HepG2 (cell line): ENCODE measurements at regions not wholly inside any gene's neighbourhood (a gene's known extent, or its start where the extent isn't known, plus 50 kb on each side); places are given as distances from the start of the nearest gene placed in this dataset.

Source experiments
- ATAC-seq: fragments of 200-7000 bp; cut with Tn5 transposase; 3 replicates; pipeline ENCODE4 v1.9.1; 2020; ENCODE audit warnings: mild to moderate bottlenecking, moderate library complexity
- BruUV-seq: library from RNA; stranded (reverse); fragments of 400-500 nt; replicated peaks from 2 replicates; lab custom pipeline; 2021; lab: Mats Ljungman, UMichigan
- CTCF ChIA-PET: fragments of 300-600 bp; formaldehyde crosslinking; extraction: SDS; loops from one replicate; lab custom pipeline; 2021; ENCODE audit warnings: low total read pairs, inconsistent platforms, low intra/inter-chr PET ratio; lab: Yijun Ruan, JAX
- POLR2A ChIA-PET: fragments of 350-600 bp; sonication (Branson Sonifier 250); formaldehyde crosslinking; loops from one replicate; lab custom pipeline; 2020; ENCODE audit warnings: antibody characterized with exemption, inconsistent platforms; lab: Yijun Ruan, JAX
- DNase-seq: peaks from one replicate; pipeline ENCODE4 v3.0.0-alpha.2; 2015; ENCODE audit warnings: low spot score
- FAIRE-seq: peaks from 3 replicates; lab custom pipeline; 2011; peaks lifted over from hg19 to GRCh38; lab: Jason Lieb, UNC
- H2AFZ ChIP-seq: one replicate; pipeline ENCODE4 v1.6.1; 2011; ENCODE audit warnings: low read length, inconsistent platforms
- H3K27ac ChIP-seq: fragments of 300-600 bp; 3 replicates; pipeline ENCODE4 v1.8.0; 2011; ENCODE audit warnings: mixed run types, mild to moderate bottlenecking, mixed read lengths, low read length, inconsistent platforms; ENCODE audit not compliant: insufficient read depth; ENCODE audit errors: extremely low read length
- H3K27me3 ChIP-seq, 2 experiments: fragments of 200-600 bp in 1 of 2; 2 replicates in 1 of 2; 3 replicates in 1 of 2; pipeline versions ENCODE4 v1.6.0 to v1.8.0; 2011; ENCODE audit warnings: low read length in 2 of 2, mild to moderate bottlenecking in 2 of 2, moderate library complexity in 2 of 2, inconsistent platforms in 1 of 2; ENCODE audit not compliant: insufficient read depth in 2 of 2, control insufficient read depth in 1 of 2
- H3K36me3 ChIP-seq, 2 experiments: fragments of 200-600 bp in 1 of 2; replicated peaks in 1 of 2; 2 replicates in 1 of 2; 3 replicates in 1 of 2; pipeline versions ENCODE4 v1.5.1 to v1.8.0; 2011; ENCODE audit warnings: low read length in 2 of 2, inconsistent platforms in 1 of 2; ENCODE audit not compliant: insufficient read depth in 2 of 2, control insufficient read depth in 1 of 2
- H3K4me1 ChIP-seq: 2 replicates; pipeline ENCODE4 v1.5.1; 2012; ENCODE audit warnings: low read length, inconsistent platforms; ENCODE audit not compliant: insufficient read depth
- H3K4me2 ChIP-seq: 2 replicates; pipeline ENCODE4 v1.6.0; 2011; ENCODE audit warnings: low read depth, low read length, inconsistent platforms
- H3K4me3 ChIP-seq, 3 experiments: fragments of 200-600 bp in 1 of 3; sonication (generic), shearing (Covaris generic) in 1 of 3; replicated peaks in 1 of 3; 2 replicates each; pipeline ENCODE4 v1.5.1; 2011 to 2016; ENCODE audit warnings: low read length in 3 of 3, inconsistent platforms in 2 of 3, low read depth in 2 of 3, mild to moderate bottlenecking in 2 of 3, control low read depth in 1 of 3, mixed read lengths in 1 of 3; ENCODE audit not compliant: insufficient read depth in 1 of 3
- H3K79me2 ChIP-seq: one replicate; pipeline ENCODE4 v1.6.1; 2011; ENCODE audit warnings: low read length, inconsistent platforms; ENCODE audit not compliant: insufficient read depth
- H3K9ac ChIP-seq: 2 replicates; pipeline ENCODE4 v1.6.0; 2011; ENCODE audit warnings: mild to moderate bottlenecking, low read depth, low read length, inconsistent platforms; ENCODE audit not compliant: insufficient read depth
- H3K9me3 ChIP-seq: 2 replicates; pipeline ENCODE4 v1.5.1; 2012; ENCODE audit warnings: mild to moderate bottlenecking, low read length
- H4K20me1 ChIP-seq: 2 replicates; pipeline ENCODE4 v1.6.0; 2011; ENCODE audit warnings: inconsistent platforms, mild to moderate bottlenecking, low read length, moderate library complexity; ENCODE audit not compliant: insufficient read depth
- GTF3A ChIP-seq: sonication (generic); formaldehyde crosslinking; conservative IDR thresholded peaks from 2 replicates; pipeline ENCODE4 v1.4.0; 2020; ENCODE audit warnings: mild to moderate bottlenecking, missing genetic modification reagents
- HHEX ChIP-seq: IDR thresholded peaks from 2 replicates; pipeline ENCODE4 v1.6.1; 2016; ENCODE audit warnings: control low read depth
- IRF2 ChIP-seq: IDR thresholded peaks from 2 replicates; pipeline ENCODE4 v1.6.1; 2018; ENCODE audit warnings: missing genetic modification reagents, missing compliant biosample characterization
- MEIS1 ChIP-seq: sonication (generic); formaldehyde crosslinking; IDR thresholded peaks from 2 replicates; pipeline ENCODE4 v1.9.0; 2021; ENCODE audit warnings: mild to moderate bottlenecking, missing genetic modification reagents, moderate library complexity, borderline replicate concordance
- NR2C2 ChIP-seq: sonication (generic); formaldehyde crosslinking; IDR thresholded peaks from 2 replicates; pipeline ENCODE4 v1.4.0; 2020; ENCODE audit warnings: missing genetic modification reagents, mild to moderate bottlenecking, moderate library complexity, borderline replicate concordance
- RAD21 ChIP-seq: fragments of 450-650 bp; formaldehyde crosslinking; IDR thresholded peaks from 2 replicates; pipeline ENCODE4 v1.5.0; 2020; ENCODE audit warnings: mild to moderate bottlenecking
- ZBTB7A ChIP-seq: sonication (generic); formaldehyde crosslinking; IDR thresholded peaks from 2 replicates; pipeline ENCODE4 v1.8.0; 2022; ENCODE audit warnings: mild to moderate bottlenecking, missing genetic modification reagents
- ZNF761 ChIP-seq: sonication (generic); formaldehyde crosslinking; conservative IDR thresholded peaks from 2 replicates; pipeline ENCODE4 v1.4.0; 2020; ENCODE audit warnings: mild to moderate bottlenecking, missing genetic modification reagents
- ZNF83 ChIP-seq: sonication (generic); formaldehyde crosslinking; IDR thresholded peaks from 2 replicates; pipeline ENCODE4 v1.4.0; 2020; ENCODE audit warnings: missing genetic modification reagents, mild to moderate bottlenecking, borderline replicate concordance
- WGBS: methylation state at CpG from one replicate; pipeline ENCODE4 v1.1.6; 2017; ENCODE audit warnings: low lambda C conversion rate; 5-methylcytosine and 5-hydroxymethylcytosine counted together
- in situ Hi-C: cut with HindIII; loops from 2 replicates; pipeline ENCODE4 v1.10.0; 2017; ENCODE audit warnings: low pct_unique_long_range_greater_than_20kb; ENCODE audit not compliant: extremely low pct_ligation_motif_present
- intact Hi-C: fragments of 100-400 bp; cut with micrococcal nuclease; formaldehyde crosslinking; loops from one replicate; pipeline ENCODE4 v1.10.0; 2022; ENCODE audit not compliant: unreplicated experiment
- TF ChIP-seq, protein P1 (sequence below): sonication (generic); formaldehyde crosslinking; IDR thresholded peaks from 2 replicates; pipeline ENCODE4 v1.5.1; 2020; ENCODE audit warnings: mild to moderate bottlenecking, missing genetic modification reagents, moderate library complexity
- TF ChIP-seq, protein P2 (sequence below): sonication (generic); formaldehyde crosslinking; IDR thresholded peaks from 2 replicates; pipeline ENCODE4 v1.8.0; 2022; ENCODE audit warnings: missing genetic modification reagents, mild to moderate bottlenecking, moderate library complexity, borderline replicate concordance

DNA sequence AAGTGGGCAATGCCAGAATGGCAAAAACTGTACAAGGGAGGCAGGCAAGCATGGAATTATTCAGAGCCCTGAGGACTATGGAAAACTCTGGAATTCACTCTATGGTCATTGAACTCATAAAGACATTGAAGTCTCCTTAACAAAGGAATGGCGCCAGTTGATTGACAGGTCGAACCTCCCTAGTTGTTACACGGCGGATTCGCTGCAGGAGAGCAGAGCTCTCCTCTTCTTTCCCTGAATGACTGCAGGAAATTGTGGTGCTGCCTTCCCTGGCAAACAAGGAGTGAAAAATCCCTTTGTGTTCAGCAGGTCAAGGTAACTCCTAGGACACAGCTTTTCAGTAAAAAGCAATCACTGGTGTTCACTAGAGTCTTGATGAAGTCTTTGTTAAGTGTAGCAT lies 732.8 kb upstream of the FRG1 start:
- no peaks in the 10 kb centered on the region for H3K4me1 ChIP-seq
- H3K4me2 ChIP-seq, result no peak overlapping the region
- H3K79me2 ChIP-seq, result no peaks in the 10 kb centered on the region
- FAIRE-seq (no peak), ATAC-seq (no peak)
- H3K9ac ChIP-seq, result no peak overlapping the region
- in situ Hi-C loops, result no loop called here
- H3K27ac ChIP-seq, result no peak overlapping the region
- no TSS peak for BruUV-seq
- TF ChIP-seq RAD21 (CRISPR knock-in tag) (no peak), NR2C2 (CRISPR knock-in tag) (no peak), HHEX (no peak), ZNF761 (CRISPR knock-in tag) (no peak), MEIS1 (CRISPR knock-in tag) (no peak), ZNF83 (CRISPR knock-in tag) (no peak), ZBTB7A (CRISPR knock-in tag) (no peak), GTF3A (CRISPR knock-in tag) (no peak), IRF2 (no peak)
- TF ChIP-seq, protein P1, sequence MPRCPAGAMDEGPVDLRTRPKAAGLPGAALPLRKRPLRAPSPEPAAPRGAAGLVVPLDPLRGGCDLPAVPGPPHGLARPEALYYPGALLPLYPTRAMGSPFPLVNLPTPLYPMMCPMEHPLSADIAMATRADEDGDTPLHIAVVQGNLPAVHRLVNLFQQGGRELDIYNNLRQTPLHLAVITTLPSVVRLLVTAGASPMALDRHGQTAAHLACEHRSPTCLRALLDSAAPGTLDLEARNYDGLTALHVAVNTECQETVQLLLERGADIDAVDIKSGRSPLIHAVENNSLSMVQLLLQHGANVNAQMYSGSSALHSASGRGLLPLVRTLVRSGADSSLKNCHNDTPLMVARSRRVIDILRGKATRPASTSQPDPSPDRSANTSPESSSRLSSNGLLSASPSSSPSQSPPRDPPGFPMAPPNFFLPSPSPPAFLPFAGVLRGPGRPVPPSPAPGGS (CRISPR knock-in tag), result no peak
- TF ChIP-seq, protein P2, sequence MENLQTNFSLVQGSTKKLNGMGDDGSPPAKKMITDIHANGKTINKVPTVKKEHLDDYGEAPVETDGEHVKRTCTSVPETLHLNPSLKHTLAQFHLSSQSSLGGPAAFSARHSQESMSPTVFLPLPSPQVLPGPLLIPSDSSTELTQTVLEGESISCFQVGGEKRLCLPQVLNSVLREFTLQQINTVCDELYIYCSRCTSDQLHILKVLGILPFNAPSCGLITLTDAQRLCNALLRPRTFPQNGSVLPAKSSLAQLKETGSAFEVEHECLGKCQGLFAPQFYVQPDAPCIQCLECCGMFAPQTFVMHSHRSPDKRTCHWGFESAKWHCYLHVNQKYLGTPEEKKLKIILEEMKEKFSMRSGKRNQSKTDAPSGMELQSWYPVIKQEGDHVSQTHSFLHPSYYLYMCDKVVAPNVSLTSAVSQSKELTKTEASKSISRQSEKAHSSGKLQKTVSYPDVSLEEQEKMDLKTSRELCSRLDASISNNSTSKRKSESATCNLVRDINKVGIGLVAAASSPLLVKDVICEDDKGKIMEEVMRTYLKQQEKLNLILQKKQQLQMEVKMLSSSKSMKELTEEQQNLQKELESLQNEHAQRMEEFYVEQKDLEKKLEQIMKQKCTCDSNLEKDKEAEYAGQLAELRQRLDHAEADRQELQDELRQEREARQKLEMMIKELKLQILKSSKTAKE (CRISPR knock-in tag), result no peak
- TF ChIP-seq, all 625 proteins: peak for 0
- POLR2A ChIA-PET, result no interaction called here
- Histone ChIP-seq H2AFZ (no peak overlapping the region), H3K9me3 (no peaks in the 10 kb centered on the region), H3K27me3 (no peaks in the 10 kb centered on the region), H4K20me1 (no peaks in the 10 kb centered on the region), H3K36me3 (no peaks in the 10 kb centered on the region), H3K4me3 (no peak overlapping the region)
- no peak for DNase-seq
- WGBS, result 44% methylated on average over 5 of the region's 5 CpGs
- intact Hi-C loops, result no loop called here
- CTCF ChIA-PET, result no interaction called here
